ENCODE measurements at regions not wholly inside any gene's neighbourhood (a gene's known extent, or its start where the extent isn't known, plus 50 kb on each side); places are given as distances from the start of the nearest gene placed in this dataset.

- 68 to 77% methylated on average over 6 of the region's 6 CpGs for WGBS, 2 donors
- H3K4me3 ChIP-seq = no peak overlapping the region
- DNase-seq = no peak
- intact Hi-C loops (cut with DNase I) = no loop called here
- ATAC-seq = no peak
- no peaks in the 10 kb centered on the region for H3K36me3 ChIP-seq (replicated peaks in 1 of 2; ENCODE audit: insufficient read depth in 1 of 2, low read depth in 2 of 2)
- TF ChIP-seq POLR2A (IDR thresholded peaks at IDR 0.05) (no peak), CTCF (IDR thresholded peaks at IDR 0.05) (no peak)
- no peaks in the 10 kb centered on the region for H3K4me1 ChIP-seq
- no peaks in the 10 kb centered on the region for H3K9me3 ChIP-seq
- H3K27ac ChIP-seq = no peak overlapping the region
- no peaks in the 10 kb centered on the region for H3K27me3 ChIP-seq
These were observed 415.0 kb upstream of the MAF start for GRCh38 chr16:80015566-80015965.

- intact Hi-C loops (cut with DNase I) = no loop called here
- Histone ChIP-seq H3K36me3 (replicated peaks in 1 of 2; ENCODE audit: insufficient read depth in 1 of 2, low read depth in 2 of 2) (no peaks in the 10 kb centered on the region), H3K27ac (no peak overlapping the region), H3K4me1 (no peaks in the 10 kb centered on the region), H3K9me3 (no peaks in the 10 kb centered on the region), H3K4me3 (no peak overlapping the region), H3K27me3 (no peaks in the 10 kb centered on the region)
- no peak for TF ChIP-seq POLR2A (IDR thresholded peaks at IDR 0.05)
- no peak for TF ChIP-seq CTCF (IDR thresholded peaks at IDR 0.05)
- ATAC-seq (no peak), DNase-seq (no peak)
- 21 to 50% methylated on average over 1 of the region's 1 CpG for WGBS, 2 donors
These were observed 413.9 kb upstream of the MAF start for GRCh38 chr16:80014241-80014939.

- Histone ChIP-seq H3K4me3 (no peak overlapping the region), H3K36me3 (replicated peaks in 1 of 2; ENCODE audit: insufficient read depth in 1 of 2, low read depth in 2 of 2) (no peaks in the 10 kb centered on the region), H3K27me3 (no peaks in the 10 kb centered on the region), H3K9me3 (no peaks in the 10 kb centered on the region), H3K27ac (no peak overlapping the region), H3K4me1 (no peaks in the 10 kb centered on the region)
- 45 to 57% methylated on average over 3 of the region's 3 CpGs for WGBS, 2 donors
- intact Hi-C loops (cut with DNase I) = no loop called here
- ATAC-seq (no peak), DNase-seq (no peak)
- TF ChIP-seq POLR2A (IDR thresholded peaks at IDR 0.05) (no peak), CTCF (IDR thresholded peaks at IDR 0.05) (no peak)
These were observed 412.0 kb upstream of the MAF start for GRCh38 chr16:80012586-80012985.

- no peak overlapping the region for H3K4me3 ChIP-seq
- H3K27me3 ChIP-seq = no peaks in the 10 kb centered on the region
- ATAC-seq = no peak
- no peak for DNase-seq
- H3K4me1 ChIP-seq = no peaks in the 10 kb centered on the region
- TF ChIP-seq POLR2A (IDR thresholded peaks at IDR 0.05) (no peak), CTCF (IDR thresholded peaks at IDR 0.05) (no peak)
- no peak overlapping the region for H3K27ac ChIP-seq
- no peaks in the 10 kb centered on the region for H3K36me3 ChIP-seq (replicated peaks in 1 of 2; ENCODE audit: insufficient read depth in 1 of 2, low read depth in 2 of 2)
- 48 to 61% methylated on average over 4 of the region's 4 CpGs for WGBS, 2 donors
- H3K9me3 ChIP-seq = no peaks in the 10 kb centered on the region
- intact Hi-C loops (cut with DNase I) = no loop called here
These were observed 409.6 kb upstream of the MAF start for GRCh38 chr16:80009971-80010659.

DNA sequence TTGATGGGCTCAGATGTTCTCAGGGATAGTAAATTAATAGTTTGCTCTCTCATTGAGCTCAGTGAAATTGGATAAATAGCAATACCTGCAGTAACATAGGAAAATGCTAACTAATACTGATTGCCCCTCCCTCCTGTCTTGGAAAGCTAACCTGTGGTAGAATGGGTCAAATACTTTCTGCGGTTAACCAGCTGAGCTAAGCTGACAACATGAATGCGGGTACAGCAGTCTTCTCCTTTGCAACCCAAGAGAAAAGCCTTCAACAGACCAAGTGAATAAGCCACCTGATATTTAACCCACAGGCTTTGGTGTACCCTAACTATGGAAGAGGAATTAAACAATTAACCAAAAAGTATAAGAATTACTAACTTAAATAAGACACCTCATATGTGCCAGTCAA lies 408.3 kb upstream of the MAF start:
- intact Hi-C loops (cut with DNase I) = no loop called here
- Histone ChIP-seq H3K4me1 (no peaks in the 10 kb centered on the region), H3K36me3 (replicated peaks in 1 of 2; ENCODE audit: insufficient read depth in 1 of 2, low read depth in 2 of 2) (no peaks in the 10 kb centered on the region), H3K27me3 (no peaks in the 10 kb centered on the region), H3K9me3 (no peaks in the 10 kb centered on the region), H3K27ac (no peak overlapping the region), H3K4me3 (no peak overlapping the region)
- 76 to 89% methylated on average over 2 of the region's 2 CpGs for WGBS, 2 donors
- TF ChIP-seq POLR2A (IDR thresholded peaks at IDR 0.05) = no peak
- no peak for TF ChIP-seq CTCF (IDR thresholded peaks at IDR 0.05)
- ATAC-seq = no peak
- no peak for DNase-seq
